ENCODE measurements at regions not wholly inside any gene's neighbourhood (a gene's known extent, or its start where the extent isn't known, plus 50 kb on each side); places are given as distances from the start of the nearest gene placed in this dataset.

- Histone ChIP-seq H4K20me1 (ENCODE audit: control insufficient read depth, insufficient read depth, insufficient read length) (no peaks in the 10 kb centered on the region), H3K4me1 (ENCODE audit: insufficient read depth, low read length) (no peaks in the 10 kb centered on the region), H4K8ac (replicated peaks; ENCODE audit: insufficient read length, low read depth, low read length) (no peak overlapping the region), H3T11ph (ENCODE audit: low read length) (no peak overlapping the region), H2BK20ac (ENCODE audit: low read depth, low read length, poor library complexity, severe bottlenecking) (no peak overlapping the region), H2AFZ (ENCODE audit: low read length) (no peak overlapping the region), H3K4ac (ENCODE audit: low read depth, low read length) (no peak overlapping the region), H4K91ac (ENCODE audit: insufficient read length, low read depth, low read length) (no peak overlapping the region), H3K27ac (ENCODE audit: insufficient read length, low read depth, low read length) (no peak overlapping the region), H3K14ac (ENCODE audit: insufficient read depth, low read length) (no peak overlapping the region), H3K79me1 (ENCODE audit: insufficient read depth, low read depth, low read length, poor library complexity, severe bottlenecking) (no peaks in the 10 kb centered on the region), H2BK12ac (ENCODE audit: insufficient read length, low read depth, low read length) (no peak overlapping the region), H3K18ac (ENCODE audit: insufficient read length, low read depth, low read length) (no peak overlapping the region), H3K4me2 (ENCODE audit: insufficient read depth, insufficient read length, low read length) (no peak overlapping the region), H2BK120ac (ENCODE audit: low read depth, low read length, poor library complexity, severe bottlenecking) (no peak overlapping the region), H3K9me3 (ENCODE audit: control insufficient read depth, low read depth, low read length) (no peaks in the 10 kb centered on the region), H3K56ac (ENCODE audit: insufficient read length, low read depth, low read length) (no peak overlapping the region), H3K9ac (ENCODE audit: extremely low read depth, insufficient read length, low read length) (no peak overlapping the region), H2AK5ac (ENCODE audit: insufficient read length, low read length) (no peak overlapping the region), H2BK15ac (ENCODE audit: low read depth, low read length) (no peak overlapping the region), H4K5ac (ENCODE audit: insufficient read length, low read depth, low read length) (no peak overlapping the region), H2BK5ac (ENCODE audit: insufficient read length, low read length) (no peak overlapping the region), H3K27me3 (ENCODE audit: insufficient read depth, low read length) (no peaks in the 10 kb centered on the region), H3K79me2 (ENCODE audit: insufficient read depth, low read length) (no peaks in the 10 kb centered on the region), H3K23me2 (ENCODE audit: insufficient read length, low read depth, low read length, poor library complexity, severe bottlenecking) (no peaks in the 10 kb centered on the region), H3K23ac (ENCODE audit: insufficient read length, low read depth, low read length) (no peak overlapping the region)
- Mint-ChIP-seq H3K9me3 (peaks cover 0 to 3% of the 10 kb centered on the region in 2 experiments; a peak in 1 of 5 replicates), H3K27ac (no peak overlapping the region; a peak in 1 of 7 replicates), H3K4me3 (no peak overlapping the region), H3K4me1 (peaks cover 4 to 6% of the 10 kb centered on the region in 2 experiments), H3K36me3 (ENCODE audit: insufficient read depth in 1 of 3, low read depth in 3 of 3) (no peaks in the 10 kb centered on the region; a peak in 1 of 7 replicates), H3K27me3 (ENCODE audit: low read depth) (no peaks in the 10 kb centered on the region; the same call in none of the 2 replicates)
- DNase-seq = no peak
- WGBS (ENCODE audit: extremely low coverage, insufficient read length, low lambda C conversion rate) = no CpG with 5 or more reads among the region's 8 CpGs
- TF ChIP-seq CTCF (conservative IDR thresholded peaks at IDR 0.05) = no peak
These were observed 690.4 kb downstream of the RNF144A start for GRCh38 chr2:7607441-7608173.

Data from H9 (cell line).